ENCODE measurements at regions not wholly inside any gene's neighbourhood (a gene's known extent, or its start where the extent isn't known, plus 50 kb on each side); places are given as distances from the start of the nearest gene placed in this dataset.

GRCh38 chr1:188154761-188155160 lies 1326.0 kb downstream of the PLA2G4A start:
- WGBS (ENCODE audit: extremely low coverage, insufficient coverage, insufficient read length) = no CpG with 5 or more reads among the region's 3 CpGs
- Histone ChIP-seq H3K9me3 (ENCODE audit: insufficient read depth, low read depth, low read length) (no peaks in the 10 kb centered on the region), H3K79me2 (ENCODE audit: control insufficient read depth, insufficient read depth, low read length, poor library complexity) (no peaks in the 10 kb centered on the region), H3K4me1 (ENCODE audit: control insufficient read depth in 1 of 2, insufficient read depth in 2 of 2, low read length in 2 of 2) (no peaks in the 10 kb centered on the region), H3K36me3 (ENCODE audit: control insufficient read depth in 1 of 2, insufficient read depth in 2 of 2, low read length in 2 of 2) (no peaks in the 10 kb centered on the region), H3K27me3 (ENCODE audit: insufficient read depth, low read length) (no peaks in the 10 kb centered on the region), H4K91ac (ENCODE audit: low read depth, low read length) (no peak overlapping the region), H3K4me2 (ENCODE audit: low read length) (no peak overlapping the region), H3K9ac (ENCODE audit: low read length) (no peak overlapping the region), H2BK120ac (ENCODE audit: insufficient read depth, low read length, poor library complexity) (no peak overlapping the region), H3K4me3 (ENCODE audit: low read depth, low read length) (no peak overlapping the region), H4K8ac (ENCODE audit: low read depth, low read length) (no peak overlapping the region), H3K23ac (ENCODE audit: low read length) (no peak overlapping the region), H3K4ac (ENCODE audit: low read depth, low read length) (no peak overlapping the region), H3K18ac (ENCODE audit: low read length) (no peak overlapping the region), H3K27ac (ENCODE audit: low read depth, low read length) (no peak overlapping the region), H3K79me1 (ENCODE audit: low read length) (no peaks in the 10 kb centered on the region), H2BK5ac (ENCODE audit: low read depth, low read length, poor library complexity) (no peak overlapping the region), H2AFZ (ENCODE audit: insufficient read depth, low read length, poor library complexity) (no peak overlapping the region), H2AK5ac (ENCODE audit: low read length) (no peak overlapping the region), H4K12ac (ENCODE audit: low read depth, low read length) (no peak overlapping the region), H2BK12ac (ENCODE audit: low read length) (no peak overlapping the region), H3K14ac (ENCODE audit: low read length) (no peak overlapping the region)
- no peak for DNase-seq

- H4K12ac ChIP-seq (ENCODE audit: low read depth, low read length) = no peak overlapping the region
- H3K79me1 ChIP-seq (ENCODE audit: low read length) = no peaks in the 10 kb centered on the region
- no peak overlapping the region for H2BK120ac ChIP-seq (ENCODE audit: insufficient read depth, low read length, poor library complexity)
- H3K4ac ChIP-seq (ENCODE audit: low read depth, low read length) = no peak overlapping the region
- no peaks in the 10 kb centered on the region for H3K27me3 ChIP-seq (ENCODE audit: insufficient read depth, low read length)
- no peak overlapping the region for H4K8ac ChIP-seq (ENCODE audit: low read depth, low read length)
- H2BK5ac ChIP-seq (ENCODE audit: low read depth, low read length, poor library complexity) = no peak overlapping the region
- H3K4me3 ChIP-seq (ENCODE audit: low read depth, low read length) = no peak overlapping the region
- H3K79me2 ChIP-seq (ENCODE audit: control insufficient read depth, insufficient read depth, low read length, poor library complexity) = no peaks in the 10 kb centered on the region
- H3K18ac ChIP-seq (ENCODE audit: low read length) = no peak overlapping the region
- no peaks in the 10 kb centered on the region for H3K4me1 ChIP-seq (ENCODE audit: control insufficient read depth in 1 of 2, insufficient read depth in 2 of 2, low read length in 2 of 2)
- DNase-seq = no peak
- no peak overlapping the region for H2AFZ ChIP-seq (ENCODE audit: insufficient read depth, low read length, poor library complexity)
- no peak overlapping the region for H2AK5ac ChIP-seq (ENCODE audit: low read length)
- H4K91ac ChIP-seq (ENCODE audit: low read depth, low read length) = no peak overlapping the region
- no peak overlapping the region for H3K23ac ChIP-seq (ENCODE audit: low read length)
- H3K9me3 ChIP-seq (ENCODE audit: insufficient read depth, low read depth, low read length) = no peaks in the 10 kb centered on the region
- no peak overlapping the region for H3K14ac ChIP-seq (ENCODE audit: low read length)
- H3K27ac ChIP-seq (ENCODE audit: low read depth, low read length) = no peak overlapping the region
- no peak overlapping the region for H2BK12ac ChIP-seq (ENCODE audit: low read length)
- H3K9ac ChIP-seq (ENCODE audit: low read length) = no peak overlapping the region
- H3K36me3 ChIP-seq (ENCODE audit: control insufficient read depth in 1 of 2, insufficient read depth in 2 of 2, low read length in 2 of 2) = no peaks in the 10 kb centered on the region
- H3K4me2 ChIP-seq (ENCODE audit: low read length) = no peak overlapping the region
Observed at GRCh38 chr1:188155261-188155660, 1326.5 kb downstream of the PLA2G4A start.

- no peak overlapping the region for H2BK5ac ChIP-seq (ENCODE audit: low read depth, low read length, poor library complexity)
- no peak overlapping the region for H3K4me3 ChIP-seq (ENCODE audit: low read depth, low read length)
- no peaks in the 10 kb centered on the region for H3K9me3 ChIP-seq (ENCODE audit: insufficient read depth, low read depth, low read length)
- H3K4me2 ChIP-seq (ENCODE audit: low read length) = no peak overlapping the region
- no peaks in the 10 kb centered on the region for H3K4me1 ChIP-seq (ENCODE audit: control insufficient read depth in 1 of 2, insufficient read depth in 2 of 2, low read length in 2 of 2)
- no peaks in the 10 kb centered on the region for H3K79me2 ChIP-seq (ENCODE audit: control insufficient read depth, insufficient read depth, low read length, poor library complexity)
- no peak overlapping the region for H3K4ac ChIP-seq (ENCODE audit: low read depth, low read length)
- H2AFZ ChIP-seq (ENCODE audit: insufficient read depth, low read length, poor library complexity) = no peak overlapping the region
- H3K79me1 ChIP-seq (ENCODE audit: low read length) = no peaks in the 10 kb centered on the region
- no CpG with 5 or more reads among the region's 3 CpGs for WGBS (ENCODE audit: extremely low coverage, insufficient coverage, insufficient read length)
- no peak overlapping the region for H3K27ac ChIP-seq (ENCODE audit: low read depth, low read length)
- H4K91ac ChIP-seq (ENCODE audit: low read depth, low read length) = no peak overlapping the region
- no peak overlapping the region for H3K9ac ChIP-seq (ENCODE audit: low read length)
- H2BK120ac ChIP-seq (ENCODE audit: insufficient read depth, low read length, poor library complexity) = no peak overlapping the region
- H2AK5ac ChIP-seq (ENCODE audit: low read length) = no peak overlapping the region
- no peak overlapping the region for H3K23ac ChIP-seq (ENCODE audit: low read length)
- no peaks in the 10 kb centered on the region for H3K36me3 ChIP-seq (ENCODE audit: control insufficient read depth in 1 of 2, insufficient read depth in 2 of 2, low read length in 2 of 2)
- H4K12ac ChIP-seq (ENCODE audit: low read depth, low read length) = no peak overlapping the region
- no peak overlapping the region for H3K14ac ChIP-seq (ENCODE audit: low read length)
- H2BK12ac ChIP-seq (ENCODE audit: low read length) = no peak overlapping the region
- DNase-seq = no peak
- no peak overlapping the region for H4K8ac ChIP-seq (ENCODE audit: low read depth, low read length)
- no peak overlapping the region for H3K18ac ChIP-seq (ENCODE audit: low read length)
- H3K27me3 ChIP-seq (ENCODE audit: insufficient read depth, low read length) = no peaks in the 10 kb centered on the region
Observed at GRCh38 chr1:188164459-188164858, 1335.7 kb downstream of the PLA2G4A start.

- Histone ChIP-seq H3K4ac (ENCODE audit: low read depth, low read length) (no peak overlapping the region), H3K27ac (ENCODE audit: low read depth, low read length) (no peak overlapping the region), H3K9ac (ENCODE audit: low read length) (no peak overlapping the region), H3K36me3 (ENCODE audit: control insufficient read depth in 1 of 2, insufficient read depth in 2 of 2, low read length in 2 of 2) (no peaks in the 10 kb centered on the region), H3K4me1 (ENCODE audit: control insufficient read depth in 1 of 2, insufficient read depth in 2 of 2, low read length in 2 of 2) (no peaks in the 10 kb centered on the region), H4K91ac (ENCODE audit: low read depth, low read length) (no peak overlapping the region), H2BK12ac (ENCODE audit: low read length) (no peak overlapping the region), H3K23ac (ENCODE audit: low read length) (no peak overlapping the region), H3K27me3 (ENCODE audit: insufficient read depth, low read length) (no peaks in the 10 kb centered on the region), H3K4me2 (ENCODE audit: low read length) (no peak overlapping the region), H2AK5ac (ENCODE audit: low read length) (no peak overlapping the region), H2BK120ac (ENCODE audit: insufficient read depth, low read length, poor library complexity) (no peak overlapping the region), H3K79me1 (ENCODE audit: low read length) (no peaks in the 10 kb centered on the region), H2BK5ac (ENCODE audit: low read depth, low read length, poor library complexity) (no peak overlapping the region), H3K18ac (ENCODE audit: low read length) (no peak overlapping the region), H3K14ac (ENCODE audit: low read length) (no peak overlapping the region), H4K8ac (ENCODE audit: low read depth, low read length) (no peak overlapping the region), H3K9me3 (ENCODE audit: insufficient read depth, low read depth, low read length) (no peaks in the 10 kb centered on the region), H3K4me3 (ENCODE audit: low read depth, low read length) (no peak overlapping the region), H3K79me2 (ENCODE audit: control insufficient read depth, insufficient read depth, low read length, poor library complexity) (no peaks in the 10 kb centered on the region), H2AFZ (ENCODE audit: insufficient read depth, low read length, poor library complexity) (no peak overlapping the region), H4K12ac (ENCODE audit: low read depth, low read length) (no peak overlapping the region)
- DNase-seq = no peak
- WGBS (ENCODE audit: extremely low coverage, insufficient coverage, insufficient read length) = no CpG with 5 or more reads among the region's 1 CpG
Observed at GRCh38 chr1:188166654-188167053, 1337.9 kb downstream of the PLA2G4A start.

All from trophoblast cell (in vitro differentiated cells and primary cell).